ENCODE measurements at regions not wholly inside any gene's neighbourhood (a gene's known extent, or its start where the extent isn't known, plus 50 kb on each side); places are given as distances from the start of the nearest gene placed in this dataset.
"Not testable (repeated sequence)": the region's sequence is repeated elsewhere in the genome, so short reads cannot be mapped to it uniquely, and the experiment has no call there.

DNA sequence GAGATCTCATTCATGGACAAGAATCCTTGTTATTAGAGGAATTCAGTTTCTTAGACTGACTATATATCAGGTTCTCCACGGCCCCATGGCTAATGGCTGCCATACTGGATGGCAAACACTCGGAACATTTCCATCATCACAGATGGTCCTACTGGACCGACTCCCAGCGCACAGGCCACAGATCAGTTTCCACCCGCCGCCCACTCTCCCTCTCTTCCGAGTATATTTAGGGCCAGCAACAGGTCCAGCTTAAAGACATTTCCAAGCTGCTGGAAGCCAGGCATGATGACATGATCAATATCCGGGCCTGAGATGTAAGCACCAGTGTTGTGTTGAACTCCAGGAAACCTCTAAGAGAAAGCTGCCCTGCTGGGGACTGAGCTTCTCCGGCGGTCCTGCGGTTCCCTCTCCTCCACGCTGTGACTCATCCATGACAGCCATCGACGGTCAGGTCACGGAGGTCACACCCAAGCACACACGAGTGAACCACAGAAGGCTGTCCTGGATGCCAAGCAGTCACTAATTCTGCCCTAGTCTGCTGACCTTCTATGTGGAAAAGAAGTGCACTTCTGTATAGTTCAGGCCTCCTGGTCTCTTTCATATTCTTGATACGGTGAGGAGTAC lies 64.4 kb upstream of the LPCAT1 start:
- not testable (repeated sequence) for DNase-seq (ENCODE audit: low read depth)

DNA sequence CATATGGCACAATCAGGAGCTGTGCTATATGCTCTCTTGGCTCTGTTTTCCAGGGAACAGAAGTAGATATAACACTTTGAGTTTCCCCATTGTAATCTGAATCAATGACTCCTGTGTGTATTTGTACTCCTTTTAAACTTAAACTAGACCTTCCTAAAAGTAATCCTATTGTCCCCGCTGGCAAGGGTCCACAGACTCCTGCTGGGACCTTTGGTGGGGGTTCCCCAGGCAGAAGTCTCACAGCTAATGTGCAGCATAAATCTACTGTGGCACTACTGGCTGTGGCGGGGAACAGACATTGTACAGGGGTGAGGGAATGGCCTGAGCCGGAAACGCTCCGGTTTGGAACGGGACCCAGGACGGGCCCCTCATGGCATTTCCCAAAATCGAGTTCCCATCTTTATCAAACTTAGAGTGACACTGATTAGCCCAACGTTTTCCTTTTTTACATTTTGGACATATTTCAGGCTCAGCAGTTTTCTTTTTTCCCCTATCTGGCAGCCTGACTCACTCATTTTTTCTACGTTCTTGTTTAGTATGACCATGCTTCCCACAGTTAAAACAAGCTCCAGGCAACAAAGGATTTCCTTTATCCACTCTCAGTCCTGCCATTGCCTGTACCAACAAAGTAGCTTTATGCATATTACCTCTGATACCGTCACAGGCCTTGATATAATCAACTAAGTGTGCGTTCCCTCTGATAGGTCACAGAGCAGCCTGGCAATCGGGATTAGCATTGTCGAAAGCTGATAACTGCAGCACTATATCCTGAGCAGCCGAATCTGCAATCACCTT lies 59.5 kb upstream of the LPCAT1 start:
- DNase-seq (ENCODE audit: low read depth): not testable (repeated sequence)

DNA sequence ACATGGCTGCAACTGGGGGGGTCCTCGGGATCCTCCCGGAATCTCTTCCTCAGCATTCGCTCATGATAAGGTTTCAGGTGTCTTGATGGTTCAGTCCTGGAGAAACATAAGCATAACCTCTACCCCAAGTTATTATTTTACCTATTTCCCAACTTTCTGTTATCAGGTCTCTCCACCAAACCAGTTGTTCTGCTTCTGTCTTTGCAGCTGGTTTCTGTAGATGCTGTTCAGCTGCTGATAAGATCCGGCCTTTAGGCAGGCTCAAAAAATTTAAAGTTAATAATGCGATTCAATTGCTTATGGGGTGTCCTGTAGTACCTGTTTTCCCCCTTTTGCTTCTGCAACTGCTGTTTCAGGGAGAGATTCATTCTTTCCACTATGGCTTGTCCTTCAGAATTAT lies 55.6 kb upstream of the LPCAT1 start:
- not testable (repeated sequence) for DNase-seq (ENCODE audit: low read depth)

DNA sequence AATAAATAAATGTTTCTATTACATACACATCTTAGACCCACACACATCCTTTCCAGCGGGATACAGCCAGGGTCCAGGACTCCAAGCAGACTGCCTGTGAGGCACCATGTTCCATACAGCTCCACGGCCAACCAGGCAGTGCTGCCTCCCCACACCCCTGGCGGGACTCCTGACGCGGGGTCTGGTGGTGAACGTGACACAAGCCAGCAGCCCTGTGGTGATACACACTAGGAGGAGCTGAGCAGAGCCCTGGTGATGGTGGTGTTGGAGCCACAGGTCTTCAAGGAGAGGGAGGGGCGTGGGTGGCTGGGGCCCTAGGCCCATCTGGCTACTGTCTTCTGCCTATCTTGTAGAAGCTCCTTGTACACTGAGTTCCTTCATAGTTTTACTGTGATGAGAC lies 53.1 kb upstream of the LPCAT1 start:
- DNase-seq (ENCODE audit: low read depth): not testable (repeated sequence)

DNA sequence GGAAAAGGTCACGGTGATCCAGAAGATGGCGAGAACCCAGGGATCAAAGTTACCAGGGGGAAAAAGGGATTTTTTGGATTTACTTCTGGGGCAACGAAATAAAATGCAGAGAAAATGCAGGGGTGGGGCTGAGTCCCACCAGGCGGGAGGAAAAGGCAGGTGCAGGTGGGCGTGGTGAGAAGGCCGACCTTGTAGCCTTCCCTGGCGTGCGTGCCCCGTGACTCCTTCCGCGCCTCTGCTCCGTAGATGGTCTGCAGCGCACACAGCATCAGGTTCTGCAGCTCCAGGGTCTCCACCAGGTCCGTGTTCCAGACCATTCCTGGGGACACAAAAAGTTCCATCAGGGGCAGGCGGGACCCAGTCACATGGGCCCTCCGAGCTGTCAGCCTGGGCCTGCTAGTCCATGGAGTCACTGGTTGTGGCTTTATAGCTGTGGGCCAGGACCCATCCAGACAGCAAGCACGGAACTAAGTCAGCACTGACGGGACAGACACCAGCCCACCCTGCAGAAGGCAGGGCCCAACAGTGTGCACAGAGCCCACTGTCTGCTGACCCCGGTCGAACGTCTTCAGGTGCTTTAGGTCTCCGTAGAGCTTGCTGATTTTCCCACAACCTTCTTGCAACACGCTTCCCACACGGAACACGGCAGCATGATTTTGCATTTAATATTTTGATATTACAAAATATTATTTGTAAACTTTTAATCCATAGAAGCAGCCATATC lies 52.4 kb upstream of the LPCAT1 start:
- not testable (repeated sequence) for DNase-seq (ENCODE audit: low read depth)

DNA sequence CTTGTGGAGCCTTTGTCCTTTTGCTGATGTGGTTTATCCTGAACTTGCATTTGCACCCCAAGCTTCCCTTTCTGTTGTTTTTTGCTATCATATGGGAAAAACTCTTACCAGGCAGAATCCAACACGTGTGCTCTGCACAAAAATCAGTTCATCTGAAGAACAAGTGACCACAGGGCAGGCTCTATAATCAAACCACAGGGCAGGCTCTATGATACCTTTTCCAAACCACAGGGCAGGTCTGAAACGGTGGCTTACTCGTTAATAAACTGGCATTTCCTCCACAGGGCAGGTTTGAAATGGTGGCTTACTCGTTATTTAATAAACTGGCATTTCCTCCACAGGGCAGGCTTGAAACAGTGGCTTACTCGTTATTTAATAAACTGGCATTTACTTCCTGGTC lies 51.7 kb upstream of the LPCAT1 start:
- DNase-seq (ENCODE audit: low read depth): not testable (repeated sequence)

DNA sequence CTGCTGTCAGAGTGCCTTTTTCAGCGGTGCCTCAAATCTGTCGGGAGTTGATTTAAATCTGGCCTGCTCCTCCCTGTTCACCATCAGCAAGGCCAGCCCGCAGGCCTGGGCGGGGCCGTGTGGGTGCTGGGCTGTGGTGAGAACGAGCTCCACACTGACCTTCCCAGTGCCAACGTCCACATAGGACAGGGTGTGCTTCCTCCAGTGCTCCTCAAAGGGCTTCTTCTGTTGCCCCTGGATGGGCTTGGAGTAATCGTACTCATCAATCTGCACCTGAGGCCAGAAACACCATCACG lies 50.2 kb upstream of the LPCAT1 start:
- not testable (repeated sequence) for DNase-seq (ENCODE audit: low read depth)

DNA sequence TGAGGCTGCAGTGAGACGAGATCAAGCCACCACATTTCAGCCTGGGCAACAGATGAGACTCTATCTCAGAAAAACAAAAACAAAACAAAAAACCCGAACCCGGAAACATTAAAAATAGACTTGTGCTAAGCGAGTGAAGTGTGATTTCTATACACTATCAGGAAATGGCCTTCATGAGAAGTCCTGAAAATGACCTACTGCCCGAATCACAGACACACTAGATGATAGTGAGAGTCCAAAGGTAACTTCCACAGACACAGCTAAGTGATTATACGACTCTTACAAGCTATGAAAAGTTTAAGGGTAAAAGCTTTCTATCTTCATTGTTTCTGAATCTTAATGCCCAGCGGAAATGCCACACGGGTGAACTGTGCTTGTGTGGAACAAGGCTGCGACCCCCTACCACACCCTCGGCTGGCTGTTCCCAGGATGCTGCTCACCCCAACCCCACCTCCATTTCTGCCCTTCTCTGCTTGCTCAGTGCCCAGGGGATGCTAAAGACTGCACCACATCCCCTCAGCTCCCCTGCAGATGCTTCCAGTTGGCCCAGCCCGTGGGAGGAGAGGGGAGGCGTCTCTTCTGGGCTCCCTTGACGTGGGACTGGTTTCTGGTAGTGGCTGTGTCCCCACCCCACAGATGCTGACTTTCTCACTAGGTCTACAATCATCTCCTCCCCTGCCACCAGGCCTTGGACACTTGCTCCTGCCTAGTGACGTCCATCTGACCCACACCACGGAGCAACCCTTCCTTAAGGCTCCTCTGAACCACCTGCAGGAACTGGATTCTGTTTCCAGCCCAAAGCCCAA lies 49.7 kb upstream of the LPCAT1 start:
- DNase-seq (ENCODE audit: low read depth): not testable (repeated sequence)
